ENCODE measurements at regions not wholly inside any gene's neighbourhood (a gene's known extent, or its start where the extent isn't known, plus 50 kb on each side); places are given as distances from the start of the nearest gene placed in this dataset.

- FAIRE-seq, result no peak
- POLR2A ChIA-PET, result no interaction called here
These were observed 85.9 kb upstream of the FOXN3 start for GRCh38 chr14:89502966-89503365.

GRCh38 chr14:89501381-89501780 is 84.3 kb upstream of the FOXN3 start:
- H3K27me3 ChIP-seq (replicated peaks in 1 of 2; ENCODE audit: control insufficient read depth in 2 of 2, insufficient read depth in 2 of 2, low read length in 1 of 2), result no peaks in the 10 kb centered on the region
- in situ Hi-C loops (cut with MboI) (no loop called here), intact Hi-C loops (cut with micrococcal nuclease; ENCODE audit: unreplicated experiment) (no loop called here)
- no TSS peak for BruUV-seq (replicated peaks)
- H3K27ac ChIP-seq (ENCODE audit: control insufficient read depth, insufficient read depth), result no peak overlapping the region
- CTCF ChIA-PET, result interaction anchor here (0.7 kb wide), 1 partner anchor 19 kb away, joined by 3 read pairs; no protein-coding TSS in a partner anchor
- H3K9ac ChIP-seq (ENCODE audit: control insufficient read depth, insufficient read depth, low read length), result no peak overlapping the region
- no peak overlapping the region for H3K4me2 ChIP-seq (ENCODE audit: control insufficient read depth, insufficient read depth)
- no peaks in the 10 kb centered on the region for H3K9me3 ChIP-seq (replicated peaks; ENCODE audit: control insufficient read depth, insufficient read depth, low read length)
- H2AFZ ChIP-seq (ENCODE audit: control insufficient read depth, low read depth, low read length), result no peak overlapping the region
- RAD21 ChIA-PET (ENCODE audit: unreplicated experiment), result no interaction called here
- SMC1A ChIA-PET (ENCODE audit: uncharacterized antibody, unreplicated experiment), result interaction anchor here (0.9 kb wide), 1 partner anchor 8 kb away, joined by 3 read pairs; no protein-coding TSS in a partner anchor
- no peaks in the 10 kb centered on the region for H4K20me1 ChIP-seq (ENCODE audit: control insufficient read depth, insufficient read depth)
- no peaks in the 10 kb centered on the region for H3K79me2 ChIP-seq (ENCODE audit: control insufficient read depth, insufficient read depth, low read length)
- no peak for DNase-seq (ENCODE audit: low read depth, low spot score)
- POLR2A ChIA-PET, result no interaction called here
- 67% methylated on average over 4 of the region's 4 CpGs for WGBS (ENCODE audit: insufficient coverage, insufficient replicate concordance, low lambda C conversion rate, missing lambda C conversion rate)
- ATAC-seq, result no peak
- no peak overlapping the region for H3K4me3 ChIP-seq
- 0 out of 4 replicates have a peak, but pooled peaks cover 0 to 3% of the 10 kb centered on the region in 2 experiments for H3K36me3 ChIP-seq (ENCODE audit: control insufficient read depth in 2 of 2, insufficient read depth in 2 of 2, low read length in 1 of 2)
- no peak for FAIRE-seq
- H3K4me1 ChIP-seq (ENCODE audit: control insufficient read depth, insufficient read depth, low read length), result peaks cover 20% of the 10 kb centered on the region
- TF ChIP-seq NBN (IDR thresholded peaks at IDR 0.05) (no peak), KAT2A (conservative IDR thresholded peaks at IDR 0.05; ENCODE audit: control insufficient read depth, low read depth, low read length) (no peak), RAD51 (IDR thresholded peaks at IDR 0.05) (no peak), HDAC2 (IDR thresholded peaks at IDR 0.05) (no peak), HDAC6 (IDR thresholded peaks at IDR 0.05; ENCODE audit: unreplicated experiment) (no peak), CHD2 (IDR thresholded peaks at IDR 0.05; ENCODE audit: borderline replicate concordance, low read depth, low read length) (no peak), CUX1 (IDR thresholded peaks at IDR 0.05; ENCODE audit: insufficient replicate concordance, low read depth, low read length) (no peak), ATF2 (IDR thresholded peaks at IDR 0.05; ENCODE audit: low read length) (no peak), ZNF384 (IDR thresholded peaks at IDR 0.05; ENCODE audit: borderline replicate concordance, low read depth, low read length) (no peak), FOXM1 (IDR thresholded peaks at IDR 0.05; ENCODE audit: low read depth, low read length) (no peak), IRF4 (IDR thresholded peaks at IDR 0.05; ENCODE audit: low read depth, low read length) (no peak), WRNIP1 (IDR thresholded peaks at IDR 0.05; ENCODE audit: borderline replicate concordance, low read depth, low read length) (no peak), DPF2 (IDR thresholded peaks at IDR 0.05) (no peak)

More at GRCh38 chr14:89502966-89503365, 85.9 kb upstream of the FOXN3 start:
- ChIA-PET SMC1A (ENCODE audit: uncharacterized antibody, unreplicated experiment) (interaction anchor here (0.5 to 2.8 kb wide), 2 partner anchors 9 to 14 kb away, joined by 3 to 11 read pairs; no protein-coding TSS in a partner anchor), CTCF (no interaction called here), RAD21 (ENCODE audit: unreplicated experiment) (no interaction called here)
- no peak for DNase-seq (ENCODE audit: low read depth, low spot score)
- H3K4me2 ChIP-seq (ENCODE audit: control insufficient read depth, insufficient read depth), result no peak overlapping the region
- no peaks in the 10 kb centered on the region for H3K27me3 ChIP-seq (replicated peaks in 1 of 2; ENCODE audit: control insufficient read depth in 2 of 2, insufficient read depth in 2 of 2, low read length in 1 of 2)
- no peak for TF ChIP-seq TARDBP (IDR thresholded peaks at IDR 0.05; ENCODE audit: borderline replicate concordance)
- H3K36me3 ChIP-seq (ENCODE audit: control insufficient read depth in 2 of 2, insufficient read depth in 2 of 2, low read length in 1 of 2), result 0 out of 4 replicates have a peak, but pooled peaks cover 0 to 3% of the 10 kb centered on the region in 2 experiments
- no peak overlapping the region for H3K27ac ChIP-seq (ENCODE audit: control insufficient read depth, insufficient read depth)
- H3K4me1 ChIP-seq (ENCODE audit: control insufficient read depth, insufficient read depth, low read length), result peaks cover 27% of the 10 kb centered on the region
- no TSS peak for BruUV-seq (replicated peaks)
- whole genome bisulfite sequencing (ENCODE audit: insufficient coverage, insufficient replicate concordance, low lambda C conversion rate, missing lambda C conversion rate), result 92% methylated on average over 5 of the region's 5 CpGs
- H2AFZ ChIP-seq (ENCODE audit: control insufficient read depth, low read depth, low read length), result no peak overlapping the region
- H3K9me3 ChIP-seq (replicated peaks; ENCODE audit: control insufficient read depth, insufficient read depth, low read length), result no peaks in the 10 kb centered on the region
- no peak overlapping the region for H3K9ac ChIP-seq (ENCODE audit: control insufficient read depth, insufficient read depth, low read length)
- no peak overlapping the region for H3K4me3 ChIP-seq
- ATAC-seq, result no peak
- H3K79me2 ChIP-seq (ENCODE audit: control insufficient read depth, insufficient read depth, low read length), result no peaks in the 10 kb centered on the region
- intact Hi-C loops (cut with micrococcal nuclease; ENCODE audit: unreplicated experiment), result no loop called here
- in situ Hi-C loops (cut with MboI), result no loop called here
- H4K20me1 ChIP-seq (ENCODE audit: control insufficient read depth, insufficient read depth), result no peaks in the 10 kb centered on the region

Data from GM12878 (cell line).